Uterus (tissue), 2 donors: ENCODE measurements at regions not wholly inside any gene's neighbourhood (a gene's known extent, or its start where the extent isn't known, plus 50 kb on each side); places are given as distances from the start of the nearest gene placed in this dataset.

Source experiments
- POLR2A ChIP-seq, 2 donors: fragments of 450-650 bp; IDR thresholded peaks; one replicate each; pipeline ENCODE4 v1.6.1; 2016; ENCODE audit warnings: antibody characterized with exemption in 2 of 2, mild to moderate bottlenecking in 1 of 2, moderate library complexity in 1 of 2
- TF ChIP-seq, protein P1 (sequence below), 4 experiments: fragments of 200-600 bp in 2 of 4; fragments of 450-650 bp in 2 of 4; sonication (generic) in 2 of 4; IDR thresholded peaks; one replicate each; pipeline ENCODE4 v1.5.1; 2016 to 2019; ENCODE audit warnings: antibody characterized with exemption in 4 of 4, mild to moderate bottlenecking in 2 of 4, moderate library complexity in 1 of 4

DNA sequence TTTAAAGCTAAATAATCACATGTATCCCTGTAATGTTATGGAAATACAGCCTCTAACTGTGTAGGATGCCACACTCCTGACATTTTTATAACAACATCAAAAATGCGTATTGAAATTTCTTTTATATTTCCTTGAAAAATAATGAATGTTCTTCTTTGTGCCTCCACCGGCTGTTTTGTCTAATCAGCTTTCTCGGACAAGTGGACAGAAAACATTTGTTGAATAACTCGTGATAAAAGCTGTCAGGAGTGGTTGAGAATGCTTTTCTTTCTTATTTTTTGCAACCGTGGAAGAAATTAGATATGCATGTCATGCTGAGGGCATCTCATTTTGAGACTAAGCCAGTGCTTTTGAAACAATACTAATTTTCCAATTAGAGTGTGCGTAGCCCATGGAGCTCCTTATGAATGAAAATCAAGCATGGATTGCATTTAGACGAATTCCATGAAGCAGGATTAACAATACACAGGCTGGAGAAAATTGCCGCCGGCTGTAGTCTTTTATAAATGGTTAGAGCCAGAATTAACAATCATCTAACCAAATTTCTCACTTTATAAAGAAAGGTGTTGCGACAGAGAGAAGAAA is 614.5 kb upstream of the LCORL start:
- no peak for TF ChIP-seq POLR2A (IDR thresholded peaks at IDR 0.05)
- TF ChIP-seq, protein P1, sequence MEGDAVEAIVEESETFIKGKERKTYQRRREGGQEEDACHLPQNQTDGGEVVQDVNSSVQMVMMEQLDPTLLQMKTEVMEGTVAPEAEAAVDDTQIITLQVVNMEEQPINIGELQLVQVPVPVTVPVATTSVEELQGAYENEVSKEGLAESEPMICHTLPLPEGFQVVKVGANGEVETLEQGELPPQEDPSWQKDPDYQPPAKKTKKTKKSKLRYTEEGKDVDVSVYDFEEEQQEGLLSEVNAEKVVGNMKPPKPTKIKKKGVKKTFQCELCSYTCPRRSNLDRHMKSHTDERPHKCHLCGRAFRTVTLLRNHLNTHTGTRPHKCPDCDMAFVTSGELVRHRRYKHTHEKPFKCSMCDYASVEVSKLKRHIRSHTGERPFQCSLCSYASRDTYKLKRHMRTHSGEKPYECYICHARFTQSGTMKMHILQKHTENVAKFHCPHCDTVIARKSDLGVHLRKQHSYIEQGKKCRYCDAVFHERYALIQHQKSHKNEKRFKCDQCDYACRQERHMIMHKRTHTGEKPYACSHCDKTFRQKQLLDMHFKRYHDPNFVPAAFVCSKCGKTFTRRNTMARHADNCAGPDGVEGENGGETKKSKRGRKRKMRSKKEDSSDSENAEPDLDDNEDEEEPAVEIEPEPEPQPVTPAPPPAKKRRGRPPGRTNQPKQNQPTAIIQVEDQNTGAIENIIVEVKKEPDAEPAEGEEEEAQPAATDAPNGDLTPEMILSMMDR (IDR thresholded peaks at IDR 0.05): no peak
